Heart right ventricle (tissue), 16 donors: ENCODE measurements at regions not wholly inside any gene's neighbourhood (a gene's known extent, or its start where the extent isn't known, plus 50 kb on each side); places are given as distances from the start of the nearest gene placed in this dataset.

Source experiments
- ATAC-seq, 8 donors: fragments of 200-7000 bp; cut with Tn5 transposase; one replicate each; pipeline ENCODE4 v1.9.1; 2020; ENCODE audit warnings: mild to moderate bottlenecking in 8 of 8, moderate library complexity in 8 of 8, moderate number of reproducible peaks in 1 of 8
- DNase-seq, 2 donors: peaks; one replicate each; pipeline ENCODE4 v3.0.0-alpha.2; 2020
- H3K27ac ChIP-seq, 10 donors: fragments of 200-600 bp; sonication (generic) in 2 of 10; one replicate each; pipeline versions ENCODE4 v1.5.0 to v1.8.0; 2020 to 2022; ENCODE audit warnings: mild to moderate bottlenecking in 3 of 10
- H3K27me3 ChIP-seq, 7 donors: fragments of 200-600 bp; one replicate each; pipeline ENCODE4 v1.8.0; 2021 to 2022; ENCODE audit warnings: mild to moderate bottlenecking in 2 of 7
- H3K36me3 ChIP-seq, 9 donors: fragments of 200-600 bp; sonication (generic) in 1 of 9; one replicate each; pipeline versions ENCODE4 v1.5.0 to v1.8.0; 2020 to 2022; ENCODE audit warnings: mild to moderate bottlenecking in 2 of 9
- H3K4me1 ChIP-seq, 9 donors: fragments of 200-600 bp; sonication (generic) in 1 of 9; one replicate each; pipeline versions ENCODE4 v1.5.0 to v1.8.0; 2020 to 2022; ENCODE audit warnings: mild to moderate bottlenecking in 4 of 9
- H3K4me3 ChIP-seq, 10 donors: fragments of 200-600 bp; sonication (generic) in 2 of 10; one replicate each; pipeline versions ENCODE4 v1.5.0 to v1.8.0; 2020 to 2022; ENCODE audit warnings: mild to moderate bottlenecking in 7 of 10, moderate library complexity in 2 of 10
- H3K9me3 ChIP-seq, 11 donors: fragments of 200-600 bp in 10 of 11; sonication (generic) in 2 of 11; one replicate each; pipeline versions ENCODE4 v1.5.0 to v1.8.0; 2013 to 2022; ENCODE audit warnings: mild to moderate bottlenecking in 2 of 11, control low read depth in 1 of 11, moderate library complexity in 1 of 11
- WGBS, 2 donors: extraction: QIAGEN DNeasy Blood & Tissue Kit; methylation state at CpG; one replicate each; pipeline ENCODE4 v1.1.7; 2013; ENCODE audit warnings: inconsistent platforms in 1 of 2; 5-methylcytosine and 5-hydroxymethylcytosine counted together
- intact Hi-C, 10 donors: fragments of 100-400 bp; cut with DNase I; formaldehyde crosslinking; loops; one replicate each; pipeline versions ENCODE4 v1.11.1 to v1.14.2; 2022
- TF ChIP-seq, protein P1 (sequence below), 9 donors: fragments of 200-600 bp; sonication (generic) in 2 of 9; IDR thresholded peaks; one replicate each; pipeline versions ENCODE4 v1.5.0 to v1.8.0; 2021 to 2022; ENCODE audit warnings: antibody characterized with exemption in 9 of 9, mild to moderate bottlenecking in 5 of 9, moderate library complexity in 1 of 9
- donor health status: Arrhythmogenic right ventricular cardiomyopathy.
- donor health status: ischemic (EF 13 %, LVEDD 7.1; RV severe dilation, severe dysfunction).
- donor health status: healthy with polysubstance abuse.
- donor health status: DM: no; HTN: yes; CAD: no.
- donor health status: DM: no; HTN: no; CAD: no.
- donor health status: ischemic (EF 25% LVEDD 6.9; RV normal size, moderate dysfunction).
- donor health status: ischemic (EF 25% LVEDD 5.7; RV mildly dilated, moderate dysfunction).
- donor health status: healthy.
- donor health status: DM: yes; HTN: yes; CAD: no.
- donor health status: Ischemic cardiomyopathy.
- donor health status: ischemic (EF 35%, LVEDD 5.7; RV mildly dilated, moderate dysfunction).
- donor health status: nonischemic (EF 11% LVEDD 7.7; RV severe dilation, severe dysfunction).
- donor health status: DM: yes; HTN: yes; CAD: no.
- donor health status: PGD.
- donor health status: ischemic (EF 29% LVEDD 5.4; RV normal size, mild dysfunction).
- donor health status: nonischemic (EF 23%, LVEDD 6.1; RV moderate dilation, normal function).

DNA sequence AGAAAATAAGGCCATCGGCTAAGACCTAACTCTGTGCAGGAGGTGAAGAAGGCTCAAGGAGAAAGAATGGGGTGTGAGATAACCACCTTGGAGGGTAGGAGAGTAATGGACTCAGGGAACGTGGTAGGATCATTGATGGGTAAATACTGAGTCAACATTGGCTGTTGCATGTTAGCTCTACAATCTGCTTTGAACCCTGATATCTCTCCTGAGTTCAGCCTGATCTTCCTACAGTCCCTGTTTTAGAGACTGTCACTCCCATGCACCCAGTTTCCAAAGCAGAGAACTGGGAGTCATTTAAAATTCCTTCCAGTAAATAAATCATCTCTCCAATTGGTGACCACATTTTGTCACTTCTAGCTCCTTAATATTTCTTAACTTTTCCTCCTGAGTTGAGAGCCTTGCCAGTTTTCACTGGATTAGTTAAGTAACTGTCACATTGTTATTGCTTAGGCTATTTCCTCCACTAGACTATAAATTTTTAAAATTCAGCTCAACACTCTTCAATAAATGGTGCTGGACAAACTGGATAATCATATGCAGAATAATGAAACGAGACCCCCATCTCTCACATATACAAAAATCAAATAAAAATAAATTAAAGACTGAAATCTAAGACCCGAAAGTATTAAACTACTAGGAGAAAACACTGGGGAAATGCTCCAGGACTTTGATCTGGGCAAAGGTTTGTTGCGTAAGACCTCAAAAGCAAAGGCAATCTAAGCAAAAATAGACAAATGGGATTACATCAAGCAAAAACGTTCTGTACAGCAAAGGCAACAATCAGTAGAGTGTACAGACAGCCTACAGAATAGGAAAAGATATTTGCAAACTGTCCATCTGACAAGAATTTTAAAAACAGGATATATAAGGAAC is 138.9 kb upstream of the TMEM170B start:
- H3K4me1 ChIP-seq, result peaks cover 0 to 17% (median 0%) of the 10 kb centered on the region in 9 donors
- 81 to 88% methylated on average over 6 of the region's 6 CpGs for WGBS, 2 donors
- H3K36me3 ChIP-seq, result no peaks in the 10 kb centered on the region
- TF ChIP-seq, protein P1, sequence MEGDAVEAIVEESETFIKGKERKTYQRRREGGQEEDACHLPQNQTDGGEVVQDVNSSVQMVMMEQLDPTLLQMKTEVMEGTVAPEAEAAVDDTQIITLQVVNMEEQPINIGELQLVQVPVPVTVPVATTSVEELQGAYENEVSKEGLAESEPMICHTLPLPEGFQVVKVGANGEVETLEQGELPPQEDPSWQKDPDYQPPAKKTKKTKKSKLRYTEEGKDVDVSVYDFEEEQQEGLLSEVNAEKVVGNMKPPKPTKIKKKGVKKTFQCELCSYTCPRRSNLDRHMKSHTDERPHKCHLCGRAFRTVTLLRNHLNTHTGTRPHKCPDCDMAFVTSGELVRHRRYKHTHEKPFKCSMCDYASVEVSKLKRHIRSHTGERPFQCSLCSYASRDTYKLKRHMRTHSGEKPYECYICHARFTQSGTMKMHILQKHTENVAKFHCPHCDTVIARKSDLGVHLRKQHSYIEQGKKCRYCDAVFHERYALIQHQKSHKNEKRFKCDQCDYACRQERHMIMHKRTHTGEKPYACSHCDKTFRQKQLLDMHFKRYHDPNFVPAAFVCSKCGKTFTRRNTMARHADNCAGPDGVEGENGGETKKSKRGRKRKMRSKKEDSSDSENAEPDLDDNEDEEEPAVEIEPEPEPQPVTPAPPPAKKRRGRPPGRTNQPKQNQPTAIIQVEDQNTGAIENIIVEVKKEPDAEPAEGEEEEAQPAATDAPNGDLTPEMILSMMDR (IDR thresholded peaks at IDR 0.05), result no peak
- intact Hi-C loops, result no loop called here
- no peak for ATAC-seq
- DNase-seq, result no peak
- no peak overlapping the region for H3K4me3 ChIP-seq
- no peak overlapping the region for H3K27ac ChIP-seq
- H3K9me3 ChIP-seq, result no peaks in the 10 kb centered on the region
- no peaks in the 10 kb centered on the region for H3K27me3 ChIP-seq

DNA sequence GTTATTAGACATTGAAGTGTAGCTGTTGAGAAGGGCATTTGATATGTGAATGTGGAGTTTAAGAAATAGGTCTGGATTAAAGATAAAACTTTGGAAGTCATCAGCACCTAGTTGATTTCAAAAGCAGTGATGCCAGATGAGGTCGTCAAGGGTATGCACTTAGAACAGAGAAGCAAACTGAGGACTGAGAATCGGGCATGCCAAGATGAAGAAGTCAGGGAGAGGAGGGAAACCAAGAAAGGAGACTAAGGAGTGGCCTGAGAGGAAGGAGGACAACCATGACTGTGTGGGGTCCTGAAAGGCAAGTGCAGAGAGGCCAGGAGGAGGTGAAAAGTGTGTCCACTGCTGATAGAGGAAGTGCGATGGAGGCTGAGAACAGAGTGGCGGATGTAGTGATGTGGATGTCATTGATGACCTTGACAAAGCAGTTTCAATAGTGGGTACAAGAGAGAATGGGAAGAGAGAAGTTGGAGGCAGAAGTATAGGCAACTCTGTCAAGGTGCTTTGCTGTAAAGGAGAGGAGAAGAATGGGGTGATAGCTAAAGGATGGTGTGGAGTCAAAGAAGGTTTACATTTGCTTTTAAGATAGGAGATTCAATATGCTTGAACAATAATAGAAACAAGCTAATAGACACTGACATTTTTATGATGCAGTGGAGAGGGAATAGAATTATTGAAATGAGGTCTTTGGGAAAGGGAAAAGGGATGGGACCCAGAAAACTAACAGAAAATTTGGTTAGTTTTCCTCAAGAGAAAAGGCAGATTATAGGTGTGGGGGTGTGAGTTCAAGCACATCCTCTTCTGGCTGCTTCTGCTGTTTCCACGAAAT is 139.7 kb upstream of the TMEM170B start:
- ATAC-seq, result no peak
- Histone ChIP-seq H3K36me3 (no peaks in the 10 kb centered on the region), H3K4me1 (peaks cover 0 to 26% (median 7%) of the 10 kb centered on the region in 9 donors), H3K9me3 (no peaks in the 10 kb centered on the region), H3K27ac (no peak overlapping the region), H3K27me3 (no peaks in the 10 kb centered on the region), H3K4me3 (no peak overlapping the region)
- no peak for DNase-seq
- intact Hi-C loops, result no loop called here
- WGBS, 2 donors, result 79 to 87% methylated on average over 5 of the region's 5 CpGs
- TF ChIP-seq, protein P1 (IDR thresholded peaks at IDR 0.05), result no peak

DNA sequence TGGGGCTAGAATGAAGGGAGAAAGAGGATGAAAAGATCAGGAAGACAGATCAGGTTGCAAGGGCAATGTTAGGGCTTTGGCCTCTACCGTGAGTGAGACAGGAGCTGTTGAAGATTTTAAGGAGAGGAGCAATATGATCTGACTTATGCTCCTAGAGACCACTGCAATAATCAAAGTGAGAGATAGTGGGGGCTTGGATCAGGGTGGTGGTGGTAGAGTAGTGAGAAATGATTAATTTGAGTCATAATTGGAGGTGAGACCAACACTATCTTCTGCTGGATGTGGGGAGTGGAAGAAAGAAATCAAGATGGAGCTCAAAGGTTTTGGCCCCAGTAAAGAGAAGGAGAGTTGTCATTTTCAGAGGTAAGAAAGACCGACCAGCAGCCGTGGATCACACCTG is 140.7 kb upstream of the TMEM170B start:
- H3K4me1 ChIP-seq, result peaks cover 0 to 34% (median 11%) of the 10 kb centered on the region in 9 donors
- peaks cover 0 to 6% (median 0%) of the 10 kb centered on the region in 11 donors for H3K9me3 ChIP-seq
- H3K4me3 ChIP-seq, result no peak overlapping the region
- H3K27me3 ChIP-seq, result no peaks in the 10 kb centered on the region
- WGBS, 2 donors, result 97 to 100% methylated on average over 3 of the region's 3 CpGs
- H3K27ac ChIP-seq, result no peak overlapping the region
- DNase-seq (no peak), ATAC-seq (no peak)
- no peaks in the 10 kb centered on the region for H3K36me3 ChIP-seq
- TF ChIP-seq, protein P1 (IDR thresholded peaks at IDR 0.05), result no peak
- intact Hi-C loops, result no loop called here
